GM12875 (cell line): ENCODE measurements at regions not wholly inside any gene's neighbourhood (a gene's known extent, or its start where the extent isn't known, plus 50 kb on each side); places are given as distances from the start of the nearest gene placed in this dataset.

ENCODE experiments used
- H3K4me3 ChIP-seq: one replicate; pipeline ENCODE4 v1.5.1; 2011; ENCODE audit warnings: low read depth, low read length, control low read depth
- TF ChIP-seq, protein P1 (sequence below): IDR thresholded peaks from 2 replicates; pipeline ENCODE4 v1.5.1; 2011; ENCODE audit warnings: low read depth, mild to moderate bottlenecking, control low read depth, inconsistent platforms, low read length, moderate library complexity, borderline replicate concordance; ENCODE audit not compliant: insufficient read depth

GRCh38 chr9:631596-631995 lies 209.9 kb upstream of the DMRT1 start:
- no peak overlapping the region for H3K4me3 ChIP-seq
- TF ChIP-seq, protein P1, sequence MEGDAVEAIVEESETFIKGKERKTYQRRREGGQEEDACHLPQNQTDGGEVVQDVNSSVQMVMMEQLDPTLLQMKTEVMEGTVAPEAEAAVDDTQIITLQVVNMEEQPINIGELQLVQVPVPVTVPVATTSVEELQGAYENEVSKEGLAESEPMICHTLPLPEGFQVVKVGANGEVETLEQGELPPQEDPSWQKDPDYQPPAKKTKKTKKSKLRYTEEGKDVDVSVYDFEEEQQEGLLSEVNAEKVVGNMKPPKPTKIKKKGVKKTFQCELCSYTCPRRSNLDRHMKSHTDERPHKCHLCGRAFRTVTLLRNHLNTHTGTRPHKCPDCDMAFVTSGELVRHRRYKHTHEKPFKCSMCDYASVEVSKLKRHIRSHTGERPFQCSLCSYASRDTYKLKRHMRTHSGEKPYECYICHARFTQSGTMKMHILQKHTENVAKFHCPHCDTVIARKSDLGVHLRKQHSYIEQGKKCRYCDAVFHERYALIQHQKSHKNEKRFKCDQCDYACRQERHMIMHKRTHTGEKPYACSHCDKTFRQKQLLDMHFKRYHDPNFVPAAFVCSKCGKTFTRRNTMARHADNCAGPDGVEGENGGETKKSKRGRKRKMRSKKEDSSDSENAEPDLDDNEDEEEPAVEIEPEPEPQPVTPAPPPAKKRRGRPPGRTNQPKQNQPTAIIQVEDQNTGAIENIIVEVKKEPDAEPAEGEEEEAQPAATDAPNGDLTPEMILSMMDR: no peak

DNA sequence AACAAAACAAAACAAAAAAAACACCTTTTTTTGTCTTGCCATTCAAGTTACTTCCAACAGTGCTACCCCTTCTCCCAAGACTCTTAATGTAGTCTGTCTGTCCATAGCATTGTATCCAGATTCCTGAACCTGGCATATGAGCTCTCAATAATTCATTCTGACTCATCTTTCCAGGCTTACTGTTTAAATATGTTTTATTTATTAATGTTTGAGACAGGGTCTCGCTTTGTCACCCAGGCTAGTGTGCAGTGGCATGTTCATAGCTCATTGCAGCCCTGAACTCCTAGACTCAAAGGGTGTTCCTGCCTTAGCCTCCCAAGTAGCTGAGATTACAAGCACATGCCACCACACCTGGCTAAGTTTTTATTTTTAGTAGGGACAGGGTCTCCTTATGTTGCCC lies 208.0 kb upstream of the DMRT1 start:
- TF ChIP-seq, protein P1: no peak
- no peak overlapping the region for H3K4me3 ChIP-seq

GRCh38 chr9:636931-637591 lies 204.4 kb upstream of the DMRT1 start:
- TF ChIP-seq, protein P1: no peak
- no peak overlapping the region for H3K4me3 ChIP-seq

GRCh38 chr9:638152-638551 lies 203.3 kb upstream of the DMRT1 start:
- TF ChIP-seq, protein P1: no peak
- no peak overlapping the region for H3K4me3 ChIP-seq

DNA sequence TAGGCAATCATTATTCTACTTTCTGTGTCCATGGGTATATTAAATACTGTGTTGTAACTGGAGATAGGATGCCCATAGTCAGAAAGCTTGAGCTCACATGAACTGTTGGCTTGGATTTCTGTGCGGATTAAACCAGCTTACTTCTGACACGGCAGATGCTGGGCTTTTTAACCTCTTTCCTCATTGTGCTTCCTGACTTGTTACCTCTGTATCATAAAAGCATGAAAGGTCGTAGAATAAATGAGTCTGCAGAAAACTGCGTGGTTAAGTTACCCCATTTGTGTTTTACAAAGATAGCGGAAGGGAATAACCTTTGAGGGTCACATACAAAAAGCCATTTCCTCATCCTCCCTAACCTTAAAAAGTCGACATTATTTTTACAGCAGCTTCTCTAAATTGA lies 199.5 kb upstream of the DMRT1 start:
- H3K4me3 ChIP-seq: no peak overlapping the region
- TF ChIP-seq, protein P1: no peak

- TF ChIP-seq, protein P1: no peak
- H3K4me3 ChIP-seq: no peak overlapping the region
These were observed 197.5 kb upstream of the DMRT1 start for GRCh38 chr9:643966-644365.

- no peak overlapping the region for H3K4me3 ChIP-seq
- TF ChIP-seq, protein P1: no peak
These were observed 194.0 kb upstream of the DMRT1 start for GRCh38 chr9:647522-647921.
